K562 (cell line): ENCODE measurements at regions not wholly inside any gene's neighbourhood (a gene's known extent, or its start where the extent isn't known, plus 50 kb on each side); places are given as distances from the start of the nearest gene placed in this dataset.
A peak's percentile ranks its signal among the peaks of the same experiment; 100 is the strongest.

Experiments used
- CBFA2T2 ChIP-seq: fragments of 450-650 bp; conservative IDR thresholded peaks from 2 replicates; pipeline ENCODE4 v1.6.1; 2017; ENCODE audit warnings: mild to moderate bottlenecking
- CTBP1 ChIP-seq: fragments of 450-650 bp; IDR thresholded peaks from 2 replicates; pipeline ENCODE4 v1.6.1; 2016; ENCODE audit warnings: borderline replicate concordance
- HMBOX1 ChIP-seq: sonication (generic); IDR thresholded peaks from 2 replicates; pipeline ENCODE4 v1.6.1; 2016
- HNRNPLL ChIP-seq: fragments of 200-400 bp; formaldehyde crosslinking; IDR thresholded peaks from 2 replicates; pipeline ENCODE4 v1.6.1; 2017; ENCODE audit warnings: low read length, low read depth, mild to moderate bottlenecking; ENCODE audit not compliant: poor library complexity, severe bottlenecking
- KAT2B ChIP-seq: IDR thresholded peaks from one replicate; pipeline ENCODE4 v1.6.1; 2012; ENCODE audit warnings: low read depth, mild to moderate bottlenecking, control low read depth, inconsistent platforms, low read length, moderate library complexity
- KDM1A ChIP-seq, 2 experiments: fragments of 450-650 bp; IDR thresholded peaks; 2 replicates each; pipeline ENCODE4 v1.6.1; 2016; ENCODE audit warnings: mild to moderate bottlenecking in 2 of 2
- KHSRP ChIP-seq: fragments of 450-650 bp; IDR thresholded peaks from 2 replicates; pipeline ENCODE4 v1.6.1; 2017
- LCOR ChIP-seq: sonication (generic); formaldehyde crosslinking; IDR thresholded peaks from 2 replicates; pipeline ENCODE4 v1.8.0; 2022; ENCODE audit warnings: mild to moderate bottlenecking, missing genetic modification reagents
- MAFG ChIP-seq: fragments of 450-650 bp; conservative IDR thresholded peaks from 2 replicates; pipeline ENCODE4 v1.6.1; 2016; ENCODE audit warnings: missing genetic modification characterization, missing compliant biosample characterization
- MYNN ChIP-seq, 2 experiments: sonication (generic); formaldehyde crosslinking in 1 of 2; IDR thresholded peaks; 2 replicates each; pipeline versions ENCODE4 v1.5.0 to v1.6.1; 2016 to 2020; ENCODE audit warnings: antibody characterized with exemption in 1 of 2, missing genetic modification reagents in 1 of 2
- NFE2 ChIP-seq: IDR thresholded peaks from 2 replicates; pipeline ENCODE4 v1.6.1; 2014; ENCODE audit warnings: antibody characterized with exemption, low read depth
- SRSF7 ChIP-seq: fragments of 200-400 bp; formaldehyde crosslinking; optimal IDR thresholded peaks from 2 replicates; pipeline ENCODE3; 2017; ENCODE audit warnings: mild to moderate bottlenecking, low read depth, low read length
- STAG1 ChIP-seq: sonication (generic); formaldehyde crosslinking; IDR thresholded peaks from 2 replicates; pipeline ENCODE4 v1.5.0; 2020; ENCODE audit warnings: missing genetic modification reagents, borderline replicate concordance
- TCFL5 ChIP-seq: fragments of 250-450 bp; sonication (Bioruptor Pico); conservative IDR thresholded peaks from 2 replicates; pipeline ENCODE4 v1.6.1; 2021; ENCODE audit warnings: mild to moderate bottlenecking, moderate library complexity, matching md5 sums
- UBTF ChIP-seq, 2 experiments: IDR thresholded peaks; 2 replicates each; pipeline ENCODE4 v1.6.1; 2012; ENCODE audit warnings: improper control_type of control experiment in 2 of 2, low read depth in 2 of 2, low read length in 2 of 2, borderline replicate concordance in 1 of 2
- ZNF589 ChIP-seq: fragments of 200-800 bp; sonication (Bioruptor generic); IDR thresholded peaks from 2 replicates; pipeline ENCODE4 v1.6.1; 2016; ENCODE audit warnings: low read depth, missing genetic modification characterization, missing compliant biosample characterization
- TF ChIP-seq, protein P1 (sequence below): fragments of 200-800 bp; sonication (Bioruptor generic); IDR thresholded peaks from 2 replicates; pipeline ENCODE4 v1.6.1; 2017; ENCODE audit warnings: missing genetic modification characterization, missing compliant biosample characterization
- TF ChIP-seq, protein P2 (sequence below): fragments of 250-450 bp; sonication (Bioruptor Pico); IDR thresholded peaks from 2 replicates; pipeline ENCODE4 v1.5.0; 2020; ENCODE audit warnings: mild to moderate bottlenecking, borderline replicate concordance

DNA sequence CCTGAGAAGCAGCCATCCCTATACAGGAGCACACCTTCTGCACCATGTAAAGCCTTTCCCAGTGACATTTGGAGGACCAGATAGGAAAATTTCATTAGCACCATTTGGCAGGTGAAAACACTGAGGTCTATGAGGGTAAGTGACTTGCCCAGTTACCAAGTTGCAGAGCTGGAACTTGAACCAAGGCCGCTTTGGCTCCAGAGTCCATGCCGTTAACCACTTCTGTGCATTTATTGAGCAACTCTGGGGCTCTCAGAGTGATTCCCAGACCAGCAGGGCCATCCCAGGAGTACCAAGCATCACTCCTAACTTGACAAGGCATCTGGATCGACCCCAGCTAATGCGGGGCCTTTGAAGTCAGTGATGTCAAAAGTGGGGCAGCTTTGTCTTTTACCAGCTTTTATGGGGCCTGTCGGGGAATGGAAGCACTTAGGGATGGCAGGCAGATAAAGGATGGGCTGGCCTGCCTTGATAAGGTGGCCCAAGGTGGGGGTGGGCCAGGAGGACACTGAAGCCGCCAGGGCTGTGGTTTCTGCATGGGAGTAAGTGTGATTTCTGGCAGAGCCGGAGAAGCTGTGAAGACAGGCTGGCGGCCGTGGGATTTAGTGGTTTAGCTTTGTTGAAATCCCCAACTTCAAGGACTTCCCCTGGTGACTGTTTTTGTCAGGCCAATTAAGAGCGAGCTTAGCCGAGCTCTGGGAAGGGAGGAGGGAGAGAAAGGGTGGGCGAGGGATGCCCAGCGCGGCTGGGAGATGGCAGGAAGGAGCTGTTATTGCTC, 127.3 kb downstream of the MACROH2A1 start (continued):
- 0 out of 4 replicates have a peak, but pooled peaks of 1 of the 2 experiments have one; percentile 40 for TF ChIP-seq UBTF (IDR thresholded peaks at IDR 0.05; ENCODE audit: borderline replicate concordance in 1 of 2, low read depth in 2 of 2, low read length in 2 of 2)
- peak; percentile 31 for TF ChIP-seq HNRNPLL
- no peak for TF ChIP-seq TCFL5 (CRISPR knock-in tag)
- TF ChIP-seq KDM1A (IDR thresholded peaks at IDR 0.05) = peak; percentile 98
- TF ChIP-seq, protein P1, sequence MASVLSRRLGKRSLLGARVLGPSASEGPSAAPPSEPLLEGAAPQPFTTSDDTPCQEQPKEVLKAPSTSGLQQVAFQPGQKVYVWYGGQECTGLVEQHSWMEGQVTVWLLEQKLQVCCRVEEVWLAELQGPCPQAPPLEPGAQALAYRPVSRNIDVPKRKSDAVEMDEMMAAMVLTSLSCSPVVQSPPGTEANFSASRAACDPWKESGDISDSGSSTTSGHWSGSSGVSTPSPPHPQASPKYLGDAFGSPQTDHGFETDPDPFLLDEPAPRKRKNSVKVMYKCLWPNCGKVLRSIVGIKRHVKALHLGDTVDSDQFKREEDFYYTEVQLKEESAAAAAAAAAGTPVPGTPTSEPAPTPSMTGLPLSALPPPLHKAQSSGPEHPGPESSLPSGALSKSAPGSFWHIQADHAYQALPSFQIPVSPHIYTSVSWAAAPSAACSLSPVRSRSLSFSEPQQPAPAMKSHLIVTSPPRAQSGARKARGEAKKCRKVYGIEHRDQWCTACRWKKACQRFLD = peak; percentile 95; the same call in 1 of the 2 replicates
- no peak for TF ChIP-seq STAG1 (CRISPR knock-in tag)
- no peak for TF ChIP-seq MAFG (tag)
- peak; percentile 94 for TF ChIP-seq MYNN (IDR thresholded peaks at IDR 0.05)
- TF ChIP-seq MYNN (CRISPR knock-in tag; IDR thresholded peaks at IDR 0.05) = no peak
- peak; percentile 99 for TF ChIP-seq CTBP1
- 0 out of 2 replicates have a peak, but pooled peaks have one; percentile 25 for TF ChIP-seq NFE2
- peak; percentile 65 for TF ChIP-seq HMBOX1
- TF ChIP-seq KAT2B = no peak
- peak; percentile 51; the same call in 1 of the 2 replicates for TF ChIP-seq KHSRP
- TF ChIP-seq, protein P2, sequence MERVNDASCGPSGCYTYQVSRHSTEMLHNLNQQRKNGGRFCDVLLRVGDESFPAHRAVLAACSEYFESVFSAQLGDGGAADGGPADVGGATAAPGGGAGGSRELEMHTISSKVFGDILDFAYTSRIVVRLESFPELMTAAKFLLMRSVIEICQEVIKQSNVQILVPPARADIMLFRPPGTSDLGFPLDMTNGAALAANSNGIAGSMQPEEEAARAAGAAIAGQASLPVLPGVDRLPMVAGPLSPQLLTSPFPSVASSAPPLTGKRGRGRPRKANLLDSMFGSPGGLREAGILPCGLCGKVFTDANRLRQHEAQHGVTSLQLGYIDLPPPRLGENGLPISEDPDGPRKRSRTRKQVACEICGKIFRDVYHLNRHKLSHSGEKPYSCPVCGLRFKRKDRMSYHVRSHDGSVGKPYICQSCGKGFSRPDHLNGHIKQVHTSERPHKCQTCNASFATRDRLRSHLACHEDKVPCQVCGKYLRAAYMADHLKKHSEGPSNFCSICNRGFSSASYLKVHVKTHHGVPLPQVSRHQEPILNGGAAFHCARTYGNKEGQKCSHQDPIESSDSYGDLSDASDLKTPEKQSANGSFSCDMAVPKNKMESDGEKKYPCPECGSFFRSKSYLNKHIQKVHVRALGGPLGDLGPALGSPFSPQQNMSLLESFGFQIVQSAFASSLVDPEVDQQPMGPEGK (CRISPR knock-in tag) = no peak
- TF ChIP-seq SRSF7 = no peak
- peak; percentile 82; the same call in 1 of the 2 replicates for TF ChIP-seq LCOR (CRISPR knock-in tag)
- peak; percentile 78; the same call in 1 of the 2 replicates for TF ChIP-seq ZNF589 (CRISPR knock-in tag)
- peak; percentile 96 for TF ChIP-seq CBFA2T2
